Fibroblast of lung (primary cell): ENCODE measurements at regions not wholly inside any gene's neighbourhood (a gene's known extent, or its start where the extent isn't known, plus 50 kb on each side); places are given as distances from the start of the nearest gene placed in this dataset.

Experiments
- DNase-seq, 2 donors: peaks; one replicate each; pipeline versions ENCODE4 v3.0.0 to v3.0.0-alpha.2; 2010; ENCODE audit warnings: low read depth in 2 of 2
- H2AFZ ChIP-seq: 2 replicates; pipeline ENCODE4 v1.5.1; 2012; ENCODE audit warnings: low read length, control low read depth, inconsistent platforms
- H3K27ac ChIP-seq: 2 replicates; pipeline ENCODE4 v1.5.1; 2011; ENCODE audit warnings: low read length, control low read depth; ENCODE audit not compliant: insufficient read depth
- H3K27me3 ChIP-seq: 2 replicates; pipeline ENCODE4 v1.5.1; 2011; ENCODE audit warnings: mild to moderate bottlenecking, low read length; ENCODE audit not compliant: control insufficient read depth, insufficient read depth
- H3K36me3 ChIP-seq: 2 replicates; pipeline ENCODE4 v1.5.1; 2011; ENCODE audit warnings: low read length; ENCODE audit not compliant: control insufficient read depth, insufficient read depth
- H3K4me1 ChIP-seq: 2 replicates; pipeline ENCODE4 v1.5.1; 2011; ENCODE audit warnings: low read length; ENCODE audit not compliant: control insufficient read depth, insufficient read depth; ENCODE audit errors: extremely low read depth
- H3K4me2 ChIP-seq: 2 replicates; pipeline ENCODE4 v1.5.1; 2011; ENCODE audit warnings: low read length, control low read depth; ENCODE audit not compliant: insufficient read depth; ENCODE audit errors: extremely low read depth
- H3K4me3 ChIP-seq, 4 experiments: fragments of 200-600 bp in 1 of 4; sonication (generic) in 1 of 4; replicated peaks in 1 of 4; 2 replicates each; pipeline ENCODE4 v1.5.1; 2011 to 2016; ENCODE audit warnings: low read length in 4 of 4, low read depth in 3 of 4, mild to moderate bottlenecking in 3 of 4, control low read depth in 2 of 4, inconsistent platforms in 1 of 4, mixed read lengths in 1 of 4; ENCODE audit not compliant: insufficient read depth in 1 of 4; ENCODE audit errors: control extremely low read depth in 1 of 4
- H3K79me2 ChIP-seq: 2 replicates; pipeline ENCODE4 v1.5.1; 2012; ENCODE audit warnings: mild to moderate bottlenecking, low read length, inconsistent platforms; ENCODE audit not compliant: control insufficient read depth, insufficient read depth
- H3K9ac ChIP-seq: 2 replicates; pipeline ENCODE4 v1.5.1; 2011; ENCODE audit warnings: mild to moderate bottlenecking, low read length, control low read depth; ENCODE audit not compliant: insufficient read depth
- H3K9me3 ChIP-seq: 2 replicates; pipeline ENCODE4 v1.5.1; 2012; ENCODE audit warnings: low read depth, low read length; ENCODE audit not compliant: control insufficient read depth, insufficient read depth
- H4K20me1 ChIP-seq: 2 replicates; pipeline ENCODE4 v1.5.1; 2011; ENCODE audit warnings: low read length; ENCODE audit not compliant: control insufficient read depth, insufficient read depth; ENCODE audit errors: extremely low read depth
- EZH2 ChIP-seq: IDR thresholded peaks from 2 replicates; pipeline ENCODE4 v1.5.1; 2012; ENCODE audit warnings: low read length, control low read depth, mild to moderate bottlenecking; ENCODE audit errors: missing control alignments
- TF ChIP-seq, protein P1 (sequence below), 2 donors: IDR thresholded peaks in 1 of 2; conservative IDR thresholded peaks in 1 of 2; 1 replicate in 1 of 2; 2 replicates in 1 of 2; pipeline ENCODE4 v1.5.1; 2011 to 2012; ENCODE audit warnings: low read length in 2 of 2, control low read depth in 1 of 2, inconsistent platforms in 1 of 2, low read depth in 1 of 2, mild to moderate bottlenecking in 1 of 2

DNA sequence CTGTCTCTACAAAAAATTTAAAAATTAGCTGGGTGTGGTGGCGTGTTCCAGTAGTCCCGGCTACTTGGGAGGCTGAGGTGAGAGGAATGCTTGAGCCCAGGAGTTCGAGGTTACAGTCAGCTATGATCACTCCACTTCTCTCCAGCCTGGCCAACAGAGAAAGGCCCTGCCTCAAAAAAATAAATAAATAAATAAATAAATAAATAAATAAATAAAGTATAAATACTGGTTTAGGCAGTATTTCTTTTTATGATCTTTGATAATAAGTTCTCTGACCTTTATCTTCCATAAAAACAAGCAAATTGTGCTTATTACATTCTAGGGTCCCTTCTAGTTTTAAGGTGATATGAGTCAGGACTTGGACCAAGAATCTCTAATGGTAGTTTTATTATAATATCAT is 320.3 kb downstream of the PCDH19 start:
- no peak for DNase-seq

DNA sequence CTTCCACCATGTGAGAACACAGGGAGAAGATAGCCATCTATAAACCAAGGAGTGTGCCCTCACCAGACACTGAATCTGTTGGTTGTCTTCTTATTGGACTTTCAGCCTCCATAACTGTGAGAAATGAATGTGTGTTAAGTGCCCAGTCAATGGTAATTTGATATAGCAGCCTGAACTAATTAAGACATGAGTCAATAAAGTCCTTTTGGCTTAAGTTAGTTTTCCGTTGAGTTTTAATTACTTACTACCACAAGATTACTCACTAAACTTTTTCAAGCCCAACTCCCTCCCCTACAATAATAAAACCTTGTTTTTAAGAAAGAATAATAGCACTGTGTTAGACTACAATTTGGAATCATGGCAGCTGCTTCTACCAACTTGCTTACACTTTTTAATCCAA is 324.2 kb downstream of the PCDH19 start:
- H3K36me3 ChIP-seq = no peaks in the 10 kb centered on the region
- no peak overlapping the region for H3K4me2 ChIP-seq
- no peaks in the 10 kb centered on the region for H3K79me2 ChIP-seq
- H4K20me1 ChIP-seq = no peaks in the 10 kb centered on the region
- H3K9me3 ChIP-seq = no peaks in the 10 kb centered on the region
- no peaks in the 10 kb centered on the region for H3K27me3 ChIP-seq
- no peak overlapping the region for H3K4me3 ChIP-seq
- H3K27ac ChIP-seq = no peak overlapping the region
- TF ChIP-seq, protein P1, sequence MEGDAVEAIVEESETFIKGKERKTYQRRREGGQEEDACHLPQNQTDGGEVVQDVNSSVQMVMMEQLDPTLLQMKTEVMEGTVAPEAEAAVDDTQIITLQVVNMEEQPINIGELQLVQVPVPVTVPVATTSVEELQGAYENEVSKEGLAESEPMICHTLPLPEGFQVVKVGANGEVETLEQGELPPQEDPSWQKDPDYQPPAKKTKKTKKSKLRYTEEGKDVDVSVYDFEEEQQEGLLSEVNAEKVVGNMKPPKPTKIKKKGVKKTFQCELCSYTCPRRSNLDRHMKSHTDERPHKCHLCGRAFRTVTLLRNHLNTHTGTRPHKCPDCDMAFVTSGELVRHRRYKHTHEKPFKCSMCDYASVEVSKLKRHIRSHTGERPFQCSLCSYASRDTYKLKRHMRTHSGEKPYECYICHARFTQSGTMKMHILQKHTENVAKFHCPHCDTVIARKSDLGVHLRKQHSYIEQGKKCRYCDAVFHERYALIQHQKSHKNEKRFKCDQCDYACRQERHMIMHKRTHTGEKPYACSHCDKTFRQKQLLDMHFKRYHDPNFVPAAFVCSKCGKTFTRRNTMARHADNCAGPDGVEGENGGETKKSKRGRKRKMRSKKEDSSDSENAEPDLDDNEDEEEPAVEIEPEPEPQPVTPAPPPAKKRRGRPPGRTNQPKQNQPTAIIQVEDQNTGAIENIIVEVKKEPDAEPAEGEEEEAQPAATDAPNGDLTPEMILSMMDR (conservative IDR thresholded peaks at IDR 0.05 in 1 of 2, IDR thresholded peaks at IDR 0.05 in 1 of 2; ENCODE audit: low read depth in 1 of 2, low read length in 2 of 2) = no peak
- no peak for TF ChIP-seq EZH2
- no peaks in the 10 kb centered on the region for H3K4me1 ChIP-seq
- peak in 1 of 2 donors; percentile 6 for DNase-seq
- no peak overlapping the region for H2AFZ ChIP-seq
- no peak overlapping the region for H3K9ac ChIP-seq

More for the DNA sequence above, 320.3 kb downstream of the PCDH19 start:
- Histone ChIP-seq H3K4me3 (no peak overlapping the region), H3K36me3 (no peaks in the 10 kb centered on the region), H3K79me2 (no peaks in the 10 kb centered on the region), H3K27me3 (no peaks in the 10 kb centered on the region), H2AFZ (no peak overlapping the region), H3K9ac (no peak overlapping the region), H3K4me1 (no peaks in the 10 kb centered on the region), H4K20me1 (no peaks in the 10 kb centered on the region), H3K27ac (no peak overlapping the region), H3K4me2 (no peak overlapping the region), H3K9me3 (no peaks in the 10 kb centered on the region)
- TF ChIP-seq, protein P1 (conservative IDR thresholded peaks at IDR 0.05 in 1 of 2, IDR thresholded peaks at IDR 0.05 in 1 of 2; ENCODE audit: low read depth in 1 of 2, low read length in 2 of 2) = no peak
- no peak for TF ChIP-seq EZH2

DNA sequence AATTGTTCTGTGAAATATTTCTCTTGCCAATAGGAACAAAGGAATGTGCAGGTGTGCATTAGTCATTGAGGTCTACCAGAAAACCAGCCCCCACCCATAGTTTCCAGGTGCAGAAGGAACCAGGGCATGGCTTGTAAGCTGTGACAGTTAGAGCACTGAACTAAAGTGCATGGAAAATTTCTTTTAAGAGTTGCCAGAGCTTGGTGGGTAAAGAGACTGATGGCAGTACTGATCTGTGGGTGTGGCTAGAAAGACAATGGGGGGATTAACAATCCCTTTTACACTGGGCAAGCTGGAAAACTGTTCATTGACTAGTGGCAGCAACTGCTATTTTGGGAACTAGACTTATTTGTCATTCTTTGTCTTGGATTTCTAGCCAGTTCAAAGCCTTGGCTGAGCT is 326.9 kb downstream of the PCDH19 start:
- H3K36me3 ChIP-seq = no peaks in the 10 kb centered on the region
- no peak overlapping the region for H3K27ac ChIP-seq
- H3K9me3 ChIP-seq = no peaks in the 10 kb centered on the region
- TF ChIP-seq, protein P1 (conservative IDR thresholded peaks at IDR 0.05 in 1 of 2, IDR thresholded peaks at IDR 0.05 in 1 of 2; ENCODE audit: low read depth in 1 of 2, low read length in 2 of 2) = no peak
- TF ChIP-seq EZH2 = no peak
- no peak overlapping the region for H3K9ac ChIP-seq
- no peak overlapping the region for H2AFZ ChIP-seq
- no peaks in the 10 kb centered on the region for H3K27me3 ChIP-seq
- H3K4me2 ChIP-seq = no peak overlapping the region
- H3K4me3 ChIP-seq = no peak overlapping the region
- no peaks in the 10 kb centered on the region for H4K20me1 ChIP-seq
- no peak for DNase-seq
- H3K4me1 ChIP-seq = no peaks in the 10 kb centered on the region
- no peaks in the 10 kb centered on the region for H3K79me2 ChIP-seq
